Psoas muscle (tissue), 7 donors: ENCODE measurements at regions not wholly inside any gene's neighbourhood (a gene's known extent, or its start where the extent isn't known, plus 50 kb on each side); places are given as distances from the start of the nearest gene placed in this dataset.
A peak's percentile ranks its signal among the peaks of the same experiment; 100 is the strongest.

ENCODE experiments used
- ATAC-seq, 4 donors: fragments of 200-7000 bp; cut with Tn5 transposase; one replicate each; pipeline ENCODE4 v1.9.1; 2020; ENCODE audit warnings: moderate library complexity in 3 of 4, mild to moderate bottlenecking in 2 of 4
- DNase-seq, 2 donors: peaks; one replicate each; pipeline ENCODE4 v3.0.0-alpha.2; 2020
- H3K27ac ChIP-seq: fragments of 200-600 bp; one replicate; pipeline ENCODE4 v1.8.0; 2022
- H3K27me3 ChIP-seq, 3 donors: fragments of 200-600 bp in 1 of 3; one replicate each; pipeline versions ENCODE4 v1.6.1 to v1.8.0; 2013 to 2022; ENCODE audit warnings: low read length in 2 of 3, mild to moderate bottlenecking in 2 of 3, moderate library complexity in 1 of 3; ENCODE audit not compliant: insufficient read depth in 3 of 3
- H3K36me3 ChIP-seq, 2 donors: fragments of 200-600 bp in 1 of 2; one replicate each; pipeline versions ENCODE4 v1.6.1 to v1.8.0; 2013 to 2022; ENCODE audit warnings: low read depth in 1 of 2, mild to moderate bottlenecking in 1 of 2, moderate library complexity in 1 of 2; ENCODE audit not compliant: insufficient read depth in 1 of 2
- H3K4me1 ChIP-seq: fragments of 200-600 bp; one replicate; pipeline ENCODE4 v1.8.0; 2022
- H3K4me3 ChIP-seq: fragments of 200-600 bp; one replicate; pipeline ENCODE4 v1.8.0; 2022; ENCODE audit warnings: mild to moderate bottlenecking
- H3K9me3 ChIP-seq: fragments of 200-600 bp; one replicate; pipeline ENCODE4 v1.8.0; 2022
- CTCF ChIP-seq: fragments of 200-600 bp; IDR thresholded peaks from one replicate; pipeline ENCODE4 v1.8.0; 2022; ENCODE audit warnings: antibody characterized with exemption
- WGBS, 3 donors: extraction: QIAGEN DNeasy Blood & Tissue Kit; methylation state at CpG; one replicate each; pipeline versions ENCODE4 v1.1.6 to v1.1.7; 2013; 5-methylcytosine and 5-hydroxymethylcytosine counted together
- intact Hi-C, 2 donors: fragments of 100-400 bp; cut with DNase I; formaldehyde crosslinking; loops; one replicate each; pipeline versions ENCODE4 v1.11.0 to v1.14.2; 2022
- donor health status: healthy with polysubstance abuse.
- donor health status: DM: no; HTN: no; CAD: no; lungs with moderate emphysema.
- donor health status: Bipolar disorder and iron deficiency.
- donor health status: healthy.
- donor health status: DM: yes; HTN: yes; CAD: no.
- donor health status: DM: no; HTN: no; CAD: no.
- donor health status: DM: yes; HTN: yes; CAD: no.

GRCh38 chr1:232894436-232894835, 56.0 kb upstream of the NTPCR start:
- intact Hi-C loops, result no loop called here
- Histone ChIP-seq H3K27me3 (no peaks in the 10 kb centered on the region), H3K9me3 (peaks cover 9% of the 10 kb centered on the region), H3K4me3 (no peak overlapping the region), H3K4me1 (peaks cover 18% of the 10 kb centered on the region), H3K27ac (no peak overlapping the region), H3K36me3 (no peaks in the 10 kb centered on the region)
- 92 to 95% (median 93%) methylated on average over 3 of the region's 3 CpGs for WGBS, 3 donors
- no peak for ATAC-seq
- DNase-seq, result no peak
- no peak for TF ChIP-seq CTCF

DNA sequence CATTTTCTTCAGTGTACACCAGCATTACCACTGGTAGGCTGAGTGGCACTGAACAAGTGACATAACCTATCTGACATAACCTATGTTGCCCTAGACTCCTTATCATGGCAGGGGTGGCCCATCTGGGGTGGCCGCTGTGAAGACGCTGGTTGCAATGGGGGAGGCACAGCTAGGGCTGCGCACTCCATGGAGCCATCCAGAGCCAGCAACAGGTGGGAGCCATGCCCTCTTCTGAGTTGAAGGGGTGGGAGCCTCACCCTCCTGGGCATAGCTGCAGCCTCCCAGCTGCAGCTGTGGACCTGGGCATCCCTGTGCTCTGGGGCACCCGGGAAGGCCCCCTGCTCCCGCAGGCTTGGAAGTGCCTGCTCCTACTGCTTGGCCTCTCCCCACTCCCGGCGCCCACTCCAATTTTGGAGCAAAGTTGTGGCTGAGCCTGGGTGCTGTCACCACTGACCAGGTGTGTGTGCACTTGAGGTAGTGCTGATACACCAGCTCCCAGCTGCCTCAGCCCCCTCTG, 52.4 kb upstream of the NTPCR start:
- ATAC-seq (no peak), DNase-seq (no peak)
- intact Hi-C loops, result no loop called here
- H3K4me3 ChIP-seq, result no peak overlapping the region
- no peak for TF ChIP-seq CTCF
- no peak overlapping the region for H3K27ac ChIP-seq
- no peaks in the 10 kb centered on the region for H3K27me3 ChIP-seq
- WGBS, 3 donors, result 91 to 95% (median 95%) methylated on average over 7 of the region's 7 CpGs
- peaks cover 28% of the 10 kb centered on the region for H3K4me1 ChIP-seq
- peaks cover 4% of the 10 kb centered on the region for H3K9me3 ChIP-seq
- H3K36me3 ChIP-seq, result no peaks in the 10 kb centered on the region

DNA sequence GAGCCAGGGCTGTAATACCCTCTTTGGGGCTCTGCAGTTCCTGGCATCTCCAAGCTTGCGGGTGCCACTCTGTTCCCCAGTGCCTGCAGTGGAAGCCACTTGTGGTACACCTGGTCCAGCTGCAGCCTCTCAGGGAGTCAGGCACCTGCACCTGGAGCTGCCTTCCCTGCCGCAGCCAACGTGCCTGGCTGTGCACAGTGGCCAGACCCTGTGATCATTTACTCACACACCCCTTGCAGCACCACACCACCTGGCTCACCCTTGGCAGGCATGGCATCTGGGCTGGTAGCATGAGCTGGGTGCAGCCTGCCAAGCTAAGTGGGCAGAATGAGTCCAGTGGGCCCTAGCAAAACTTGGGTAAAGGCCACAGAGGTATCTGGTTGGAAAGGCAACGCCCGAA, 51.1 kb upstream of the NTPCR start:
- Histone ChIP-seq H3K27me3 (no peaks in the 10 kb centered on the region), H3K4me1 (peaks cover 28% of the 10 kb centered on the region), H3K9me3 (peaks cover 3% of the 10 kb centered on the region), H3K4me3 (no peak overlapping the region), H3K27ac (peak overlapping the region; percentile 76), H3K36me3 (no peaks in the 10 kb centered on the region)
- TF ChIP-seq CTCF, result no peak
- DNase-seq (no peak), ATAC-seq (peak; percentile 54 to 88 (median 76))
- 26 to 52% (median 36%) methylated on average over 5 of the region's 5 CpGs for WGBS, 3 donors
- intact Hi-C loops, result no loop called here

DNA sequence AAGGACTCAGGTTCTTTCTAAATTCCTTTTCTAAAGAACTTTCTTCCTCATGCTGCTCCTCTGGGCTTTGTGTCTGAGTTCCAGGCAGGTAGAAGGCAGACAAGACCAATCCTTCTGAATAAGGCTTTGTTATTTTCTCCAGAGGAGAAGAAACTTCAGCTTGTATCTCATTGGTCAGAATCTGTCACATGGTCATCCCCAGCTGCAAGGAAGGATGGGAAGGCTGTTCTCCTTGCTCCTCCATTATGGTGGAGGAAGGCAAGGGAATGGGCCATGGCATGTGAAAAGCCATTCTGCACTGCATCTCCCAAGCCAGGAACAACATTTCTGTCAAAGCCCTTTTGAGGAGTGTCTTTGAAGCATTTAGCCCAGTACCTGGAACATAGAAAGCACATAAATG, 50.6 kb upstream of the NTPCR start:
- H3K36me3 ChIP-seq, result no peaks in the 10 kb centered on the region
- ATAC-seq (peak in 3 of 4 donors; percentile 28 to 56 (median 45)), DNase-seq (no peak)
- H3K9me3 ChIP-seq, result no peaks in the 10 kb centered on the region
- peaks cover 28% of the 10 kb centered on the region for H3K4me1 ChIP-seq
- H3K27me3 ChIP-seq, result no peaks in the 10 kb centered on the region
- H3K4me3 ChIP-seq, result no peak overlapping the region
- TF ChIP-seq CTCF, result no peak
- intact Hi-C loops, result no loop called here
- peak overlapping the region; percentile 76 for H3K27ac ChIP-seq
